HepG2 (cell line): ENCODE measurements at regions not wholly inside any gene's neighbourhood (a gene's known extent, or its start where the extent isn't known, plus 50 kb on each side); places are given as distances from the start of the nearest gene placed in this dataset.

Experiments
- ATAC-seq: fragments of 200-7000 bp; cut with Tn5 transposase; 3 replicates; pipeline ENCODE4 v1.9.1; 2020; ENCODE audit warnings: mild to moderate bottlenecking, moderate library complexity
- BruUV-seq: library from RNA; stranded (reverse); fragments of 400-500 nt; replicated peaks from 2 replicates; lab custom pipeline; 2021; lab: Mats Ljungman, UMichigan
- CTCF ChIA-PET: fragments of 300-600 bp; formaldehyde crosslinking; extraction: SDS; loops from one replicate; lab custom pipeline; 2021; ENCODE audit warnings: low total read pairs, inconsistent platforms, low intra/inter-chr PET ratio; lab: Yijun Ruan, JAX
- POLR2A ChIA-PET: fragments of 350-600 bp; sonication (Branson Sonifier 250); formaldehyde crosslinking; loops from one replicate; lab custom pipeline; 2020; ENCODE audit warnings: antibody characterized with exemption, inconsistent platforms; lab: Yijun Ruan, JAX
- DNase-seq: peaks from one replicate; pipeline ENCODE4 v3.0.0-alpha.2; 2015; ENCODE audit warnings: low spot score
- FAIRE-seq: peaks from 3 replicates; lab custom pipeline; 2011; peaks lifted over from hg19 to GRCh38; lab: Jason Lieb, UNC
- H2AFZ ChIP-seq: one replicate; pipeline ENCODE4 v1.6.1; 2011; ENCODE audit warnings: low read length, inconsistent platforms
- H3K27ac ChIP-seq: fragments of 300-600 bp; 3 replicates; pipeline ENCODE4 v1.8.0; 2011; ENCODE audit warnings: mixed run types, mild to moderate bottlenecking, mixed read lengths, low read length, inconsistent platforms; ENCODE audit not compliant: insufficient read depth; ENCODE audit errors: extremely low read length
- H3K27me3 ChIP-seq, 2 experiments: fragments of 200-600 bp in 1 of 2; 2 replicates in 1 of 2; 3 replicates in 1 of 2; pipeline versions ENCODE4 v1.6.0 to v1.8.0; 2011; ENCODE audit warnings: low read length in 2 of 2, mild to moderate bottlenecking in 2 of 2, moderate library complexity in 2 of 2, inconsistent platforms in 1 of 2; ENCODE audit not compliant: insufficient read depth in 2 of 2, control insufficient read depth in 1 of 2
- H3K36me3 ChIP-seq, 2 experiments: fragments of 200-600 bp in 1 of 2; replicated peaks in 1 of 2; 2 replicates in 1 of 2; 3 replicates in 1 of 2; pipeline versions ENCODE4 v1.5.1 to v1.8.0; 2011; ENCODE audit warnings: low read length in 2 of 2, inconsistent platforms in 1 of 2; ENCODE audit not compliant: insufficient read depth in 2 of 2, control insufficient read depth in 1 of 2
- H3K4me1 ChIP-seq: 2 replicates; pipeline ENCODE4 v1.5.1; 2012; ENCODE audit warnings: low read length, inconsistent platforms; ENCODE audit not compliant: insufficient read depth
- H3K4me2 ChIP-seq: 2 replicates; pipeline ENCODE4 v1.6.0; 2011; ENCODE audit warnings: low read depth, low read length, inconsistent platforms
- H3K4me3 ChIP-seq, 3 experiments: fragments of 200-600 bp in 1 of 3; sonication (generic), shearing (Covaris generic) in 1 of 3; replicated peaks in 1 of 3; 2 replicates each; pipeline ENCODE4 v1.5.1; 2011 to 2016; ENCODE audit warnings: low read length in 3 of 3, inconsistent platforms in 2 of 3, low read depth in 2 of 3, mild to moderate bottlenecking in 2 of 3, control low read depth in 1 of 3, mixed read lengths in 1 of 3; ENCODE audit not compliant: insufficient read depth in 1 of 3
- H3K79me2 ChIP-seq: one replicate; pipeline ENCODE4 v1.6.1; 2011; ENCODE audit warnings: low read length, inconsistent platforms; ENCODE audit not compliant: insufficient read depth
- H3K9ac ChIP-seq: 2 replicates; pipeline ENCODE4 v1.6.0; 2011; ENCODE audit warnings: mild to moderate bottlenecking, low read depth, low read length, inconsistent platforms; ENCODE audit not compliant: insufficient read depth
- H3K9me3 ChIP-seq: 2 replicates; pipeline ENCODE4 v1.5.1; 2012; ENCODE audit warnings: mild to moderate bottlenecking, low read length
- H4K20me1 ChIP-seq: 2 replicates; pipeline ENCODE4 v1.6.0; 2011; ENCODE audit warnings: inconsistent platforms, mild to moderate bottlenecking, low read length, moderate library complexity; ENCODE audit not compliant: insufficient read depth
- ARID2 ChIP-seq: sonication (generic); formaldehyde crosslinking; IDR thresholded peaks from 2 replicates; pipeline ENCODE4 v1.8.1; 2022; ENCODE audit warnings: mild to moderate bottlenecking, missing genetic modification reagents, borderline replicate concordance
- EED ChIP-seq: sonication (generic); formaldehyde crosslinking; IDR thresholded peaks from 2 replicates; pipeline ENCODE4 v1.5.0; 2020; ENCODE audit warnings: mild to moderate bottlenecking, missing genetic modification reagents
- FIP1L1 ChIP-seq: fragments of 200-400 bp; formaldehyde crosslinking; IDR thresholded peaks from 2 replicates; pipeline ENCODE4 v1.6.1; 2018; ENCODE audit warnings: low read depth, mild to moderate bottlenecking, low read length, moderate library complexity, borderline replicate concordance; ENCODE audit not compliant: insufficient read depth
- FOSL1 ChIP-seq: sonication (generic); formaldehyde crosslinking; IDR thresholded peaks from 2 replicates; pipeline ENCODE4 v1.9.0; 2021; ENCODE audit warnings: missing genetic modification reagents, borderline replicate concordance
- GABPB1 ChIP-seq: IDR thresholded peaks from 2 replicates; pipeline ENCODE4 v1.6.1; 2016; ENCODE audit warnings: mild to moderate bottlenecking, missing genetic modification reagents, moderate library complexity, missing compliant biosample characterization
- HMGA1 ChIP-seq: sonication (generic); formaldehyde crosslinking; conservative IDR thresholded peaks from 2 replicates; pipeline ENCODE4 v1.4.0; 2020; ENCODE audit warnings: missing genetic modification reagents
- KDM3A ChIP-seq: IDR thresholded peaks from 2 replicates; pipeline ENCODE4 v1.6.1; 2018; ENCODE audit warnings: low read depth, missing compliant biosample characterization
- PAWR ChIP-seq: sonication (generic); formaldehyde crosslinking; IDR thresholded peaks from 2 replicates; pipeline ENCODE4 v1.4.0; 2020; ENCODE audit warnings: missing genetic modification reagents, mild to moderate bottlenecking, borderline replicate concordance
- PCBP1 ChIP-seq: fragments of 200-400 bp; formaldehyde crosslinking; IDR thresholded peaks from 2 replicates; pipeline ENCODE4 v1.6.1; 2017; ENCODE audit warnings: mild to moderate bottlenecking, low read depth, low read length, borderline replicate concordance
- ZNF629 ChIP-seq: sonication (generic); formaldehyde crosslinking; conservative IDR thresholded peaks from 2 replicates; pipeline ENCODE4 v1.5.0; 2020; ENCODE audit warnings: missing genetic modification reagents
- ZNF780A ChIP-seq: sonication (generic); formaldehyde crosslinking; IDR thresholded peaks from 2 replicates; pipeline ENCODE4 v1.8.0; 2022; ENCODE audit warnings: mild to moderate bottlenecking, missing genetic modification reagents, moderate library complexity
- WGBS: methylation state at CpG from one replicate; pipeline ENCODE4 v1.1.6; 2017; ENCODE audit warnings: low lambda C conversion rate; 5-methylcytosine and 5-hydroxymethylcytosine counted together
- in situ Hi-C: cut with HindIII; loops from 2 replicates; pipeline ENCODE4 v1.10.0; 2017; ENCODE audit warnings: low pct_unique_long_range_greater_than_20kb; ENCODE audit not compliant: extremely low pct_ligation_motif_present
- intact Hi-C: fragments of 100-400 bp; cut with micrococcal nuclease; formaldehyde crosslinking; loops from one replicate; pipeline ENCODE4 v1.10.0; 2022; ENCODE audit not compliant: unreplicated experiment
- TF ChIP-seq, protein P1 (sequence below): sonication (generic); formaldehyde crosslinking; IDR thresholded peaks from 2 replicates; pipeline ENCODE4 v1.4.0; 2020; ENCODE audit warnings: missing genetic modification reagents, mild to moderate bottlenecking, borderline replicate concordance
- TF ChIP-seq, protein P2 (sequence below): sonication (generic); formaldehyde crosslinking; IDR thresholded peaks from 2 replicates; pipeline ENCODE4 v1.8.1; 2022; ENCODE audit warnings: low read depth, mild to moderate bottlenecking, missing genetic modification reagents
- TF ChIP-seq, protein P3 (sequence below): sonication (generic); formaldehyde crosslinking; IDR thresholded peaks from 2 replicates; pipeline ENCODE4 v1.5.1; 2020; ENCODE audit warnings: mild to moderate bottlenecking, moderate library complexity, missing genetic modification reagents
- TF ChIP-seq, protein P4 (sequence below): sonication (generic); formaldehyde crosslinking; IDR thresholded peaks from 2 replicates; pipeline ENCODE4 v1.5.0; 2020; ENCODE audit warnings: missing genetic modification reagents

DNA sequence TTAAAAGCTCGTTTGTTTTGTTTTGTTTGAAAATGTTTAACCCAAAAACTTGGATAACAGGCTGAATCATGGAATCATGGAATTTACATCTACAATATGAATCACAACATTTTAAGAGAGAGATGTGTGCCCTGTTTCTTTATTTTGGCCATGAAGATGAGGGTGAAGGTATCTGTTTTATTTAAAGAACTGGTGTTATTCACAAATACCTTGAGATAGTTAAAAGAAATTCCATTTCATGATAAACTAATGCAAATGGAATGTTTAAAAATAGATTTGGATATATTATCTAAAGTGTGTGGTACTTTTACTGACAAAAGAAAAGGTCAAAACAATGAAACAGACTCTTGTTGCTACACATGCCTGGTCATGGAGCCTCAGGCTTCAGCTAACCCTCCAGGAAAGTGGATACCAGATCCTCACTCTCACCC lies 486.0 kb upstream of the CFAP20DC start (continued):
- TF ChIP-seq, protein P1, sequence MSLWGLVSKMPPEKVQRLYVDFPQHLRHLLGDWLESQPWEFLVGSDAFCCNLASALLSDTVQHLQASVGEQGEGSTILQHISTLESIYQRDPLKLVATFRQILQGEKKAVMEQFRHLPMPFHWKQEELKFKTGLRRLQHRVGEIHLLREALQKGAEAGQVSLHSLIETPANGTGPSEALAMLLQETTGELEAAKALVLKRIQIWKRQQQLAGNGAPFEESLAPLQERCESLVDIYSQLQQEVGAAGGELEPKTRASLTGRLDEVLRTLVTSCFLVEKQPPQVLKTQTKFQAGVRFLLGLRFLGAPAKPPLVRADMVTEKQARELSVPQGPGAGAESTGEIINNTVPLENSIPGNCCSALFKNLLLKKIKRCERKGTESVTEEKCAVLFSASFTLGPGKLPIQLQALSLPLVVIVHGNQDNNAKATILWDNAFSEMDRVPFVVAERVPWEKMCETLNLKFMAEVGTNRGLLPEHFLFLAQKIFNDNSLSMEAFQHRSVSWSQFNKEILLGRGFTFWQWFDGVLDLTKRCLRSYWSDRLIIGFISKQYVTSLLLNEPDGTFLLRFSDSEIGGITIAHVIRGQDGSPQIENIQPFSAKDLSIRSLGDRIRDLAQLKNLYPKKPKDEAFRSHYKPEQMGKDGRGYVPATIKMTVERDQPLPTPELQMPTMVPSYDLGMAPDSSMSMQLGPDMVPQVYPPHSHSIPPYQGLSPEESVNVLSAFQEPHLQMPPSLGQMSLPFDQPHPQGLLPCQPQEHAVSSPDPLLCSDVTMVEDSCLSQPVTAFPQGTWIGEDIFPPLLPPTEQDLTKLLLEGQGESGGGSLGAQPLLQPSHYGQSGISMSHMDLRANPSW: no peak
- TF ChIP-seq, protein P2, sequence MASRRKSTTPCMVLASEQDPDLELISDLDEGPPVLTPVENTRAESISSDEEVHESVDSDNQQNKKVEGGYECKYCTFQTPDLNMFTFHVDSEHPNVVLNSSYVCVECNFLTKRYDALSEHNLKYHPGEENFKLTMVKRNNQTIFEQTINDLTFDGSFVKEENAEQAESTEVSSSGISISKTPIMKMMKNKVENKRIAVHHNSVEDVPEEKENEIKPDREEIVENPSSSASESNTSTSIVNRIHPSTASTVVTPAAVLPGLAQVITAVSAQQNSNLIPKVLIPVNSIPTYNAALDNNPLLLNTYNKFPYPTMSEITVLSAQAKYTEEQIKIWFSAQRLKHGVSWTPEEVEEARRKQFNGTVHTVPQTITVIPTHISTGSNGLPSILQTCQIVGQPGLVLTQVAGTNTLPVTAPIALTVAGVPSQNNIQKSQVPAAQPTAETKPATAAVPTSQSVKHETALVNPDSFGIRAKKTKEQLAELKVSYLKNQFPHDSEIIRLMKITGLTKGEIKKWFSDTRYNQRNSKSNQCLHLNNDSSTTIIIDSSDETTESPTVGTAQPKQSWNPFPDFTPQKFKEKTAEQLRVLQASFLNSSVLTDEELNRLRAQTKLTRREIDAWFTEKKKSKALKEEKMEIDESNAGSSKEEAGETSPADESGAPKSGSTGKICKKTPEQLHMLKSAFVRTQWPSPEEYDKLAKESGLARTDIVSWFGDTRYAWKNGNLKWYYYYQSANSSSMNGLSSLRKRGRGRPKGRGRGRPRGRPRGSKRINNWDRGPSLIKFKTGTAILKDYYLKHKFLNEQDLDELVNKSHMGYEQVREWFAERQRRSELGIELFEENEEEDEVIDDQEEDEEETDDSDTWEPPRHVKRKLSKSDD (CRISPR knock-in tag): no peak
- no peak for TF ChIP-seq ZNF629
- TF ChIP-seq FIP1L1: no peak
- no peak for TF ChIP-seq ZNF780A (CRISPR knock-in tag)
- no peak for TF ChIP-seq GABPB1
- TF ChIP-seq, all 625 proteins: peak for 0

DNA sequence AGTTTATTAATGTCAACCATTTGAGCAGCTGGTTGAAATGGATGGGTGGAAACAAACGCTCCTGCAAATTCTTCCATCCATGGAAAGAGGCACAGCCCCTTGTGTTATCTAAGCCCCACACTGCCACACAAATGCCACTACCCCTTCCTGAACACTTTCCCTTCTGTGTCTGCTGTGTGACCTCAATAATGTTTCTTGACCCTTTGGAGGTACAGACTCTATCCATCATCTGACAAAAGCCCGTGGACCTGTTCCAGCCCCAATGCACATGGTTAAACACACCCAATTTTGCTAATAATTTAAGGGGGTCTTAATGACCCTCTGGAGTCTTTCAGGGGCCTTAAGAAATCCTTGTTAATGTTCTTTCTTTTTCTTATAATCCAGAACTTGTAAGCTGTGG lies 482.2 kb upstream of the CFAP20DC start:
- ChIA-PET CTCF (no interaction called here), POLR2A (no interaction called here)
- Histone ChIP-seq H3K4me1 (no peaks in the 10 kb centered on the region), H3K36me3 (no peaks in the 10 kb centered on the region), H3K9me3 (no peaks in the 10 kb centered on the region), H4K20me1 (no peaks in the 10 kb centered on the region), H2AFZ (no peak overlapping the region), H3K9ac (no peak overlapping the region), H3K27ac (no peak overlapping the region), H3K27me3 (no peaks in the 10 kb centered on the region; a peak in 1 of 5 replicates), H3K4me3 (no peak overlapping the region), H3K4me2 (no peak overlapping the region), H3K79me2 (no peaks in the 10 kb centered on the region)
- WGBS: 0% methylated on average over 2 of the region's 2 CpGs
- intact Hi-C loops (no loop called here), in situ Hi-C loops (no loop called here)
- DNase-seq (no peak), FAIRE-seq (no peak), ATAC-seq (no peak)
- no TSS peak for BruUV-seq
- TF ChIP-seq PCBP1 (no peak), KDM3A (CRISPR knock-in tag) (no peak), ARID2 (CRISPR knock-in tag) (no peak), FOSL1 (CRISPR knock-in tag) (no peak), EED (CRISPR knock-in tag) (no peak), HMGA1 (CRISPR knock-in tag) (no peak), PAWR (CRISPR knock-in tag) (no peak)
- TF ChIP-seq, protein P3, sequence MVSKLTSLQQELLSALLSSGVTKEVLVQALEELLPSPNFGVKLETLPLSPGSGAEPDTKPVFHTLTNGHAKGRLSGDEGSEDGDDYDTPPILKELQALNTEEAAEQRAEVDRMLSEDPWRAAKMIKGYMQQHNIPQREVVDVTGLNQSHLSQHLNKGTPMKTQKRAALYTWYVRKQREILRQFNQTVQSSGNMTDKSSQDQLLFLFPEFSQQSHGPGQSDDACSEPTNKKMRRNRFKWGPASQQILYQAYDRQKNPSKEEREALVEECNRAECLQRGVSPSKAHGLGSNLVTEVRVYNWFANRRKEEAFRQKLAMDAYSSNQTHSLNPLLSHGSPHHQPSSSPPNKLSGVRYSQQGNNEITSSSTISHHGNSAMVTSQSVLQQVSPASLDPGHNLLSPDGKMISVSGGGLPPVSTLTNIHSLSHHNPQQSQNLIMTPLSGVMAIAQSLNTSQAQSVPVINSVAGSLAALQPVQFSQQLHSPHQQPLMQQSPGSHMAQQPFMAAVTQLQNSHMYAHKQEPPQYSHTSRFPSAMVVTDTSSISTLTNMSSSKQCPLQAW (CRISPR knock-in tag): no peak
- TF ChIP-seq, protein P4, sequence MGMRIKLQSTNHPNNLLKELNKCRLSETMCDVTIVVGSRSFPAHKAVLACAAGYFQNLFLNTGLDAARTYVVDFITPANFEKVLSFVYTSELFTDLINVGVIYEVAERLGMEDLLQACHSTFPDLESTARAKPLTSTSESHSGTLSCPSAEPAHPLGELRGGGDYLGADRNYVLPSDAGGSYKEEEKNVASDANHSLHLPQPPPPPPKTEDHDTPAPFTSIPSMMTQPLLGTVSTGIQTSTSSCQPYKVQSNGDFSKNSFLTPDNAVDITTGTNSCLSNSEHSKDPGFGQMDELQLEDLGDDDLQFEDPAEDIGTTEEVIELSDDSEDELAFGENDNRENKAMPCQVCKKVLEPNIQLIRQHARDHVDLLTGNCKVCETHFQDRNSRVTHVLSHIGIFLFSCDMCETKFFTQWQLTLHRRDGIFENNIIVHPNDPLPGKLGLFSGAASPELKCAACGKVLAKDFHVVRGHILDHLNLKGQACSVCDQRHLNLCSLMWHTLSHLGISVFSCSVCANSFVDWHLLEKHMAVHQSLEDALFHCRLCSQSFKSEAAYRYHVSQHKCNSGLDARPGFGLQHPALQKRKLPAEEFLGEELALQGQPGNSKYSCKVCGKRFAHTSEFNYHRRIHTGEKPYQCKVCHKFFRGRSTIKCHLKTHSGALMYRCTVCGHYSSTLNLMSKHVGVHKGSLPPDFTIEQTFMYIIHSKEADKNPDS (CRISPR knock-in tag): no peak
